Effector memory CD4-positive, alpha-beta T cell (primary cell): ENCODE measurements at regions not wholly inside any gene's neighbourhood (a gene's known extent, or its start where the extent isn't known, plus 50 kb on each side); places are given as distances from the start of the nearest gene placed in this dataset.
"Not testable (repeated sequence)": the region's sequence is repeated elsewhere in the genome, so short reads cannot be mapped to it uniquely, and the experiment has no call there.

Experiments used
- DNase-seq, 3 donors: peaks; one replicate each; pipeline ENCODE4 v3.0.0-alpha.2; 2020
- H3K27ac ChIP-seq: 2 replicates; pipeline ENCODE4 v1.7.0; 2013; ENCODE audit warnings: mild to moderate bottlenecking, low read length, moderate library complexity; ENCODE audit not compliant: insufficient read depth, poor library complexity, severe bottlenecking
- H3K27me3 ChIP-seq: replicated peaks from 2 replicates; pipeline ENCODE4 v1.7.0; 2013; ENCODE audit warnings: mild to moderate bottlenecking, low read length; ENCODE audit not compliant: insufficient read depth, control insufficient read depth, poor library complexity, severe bottlenecking
- H3K36me3 ChIP-seq: 2 replicates; pipeline ENCODE4 v1.7.0; 2013; ENCODE audit warnings: mild to moderate bottlenecking, low read length, moderate library complexity; ENCODE audit not compliant: control insufficient read depth, insufficient read depth
- H3K4me1 ChIP-seq: 2 replicates; pipeline ENCODE4 v1.7.0; 2013; ENCODE audit warnings: low read length, mild to moderate bottlenecking; ENCODE audit not compliant: control insufficient read depth, insufficient read depth, poor library complexity, severe bottlenecking
- H3K4me3 ChIP-seq: 2 replicates; pipeline ENCODE4 v1.7.0; 2013; ENCODE audit warnings: low read length, low read depth, mild to moderate bottlenecking; ENCODE audit not compliant: insufficient read depth, poor library complexity, severe bottlenecking
- H3K9me3 ChIP-seq: 2 replicates; pipeline ENCODE4 v1.7.0; 2013; ENCODE audit warnings: mild to moderate bottlenecking, low read length, moderate library complexity; ENCODE audit not compliant: control insufficient read depth

DNA sequence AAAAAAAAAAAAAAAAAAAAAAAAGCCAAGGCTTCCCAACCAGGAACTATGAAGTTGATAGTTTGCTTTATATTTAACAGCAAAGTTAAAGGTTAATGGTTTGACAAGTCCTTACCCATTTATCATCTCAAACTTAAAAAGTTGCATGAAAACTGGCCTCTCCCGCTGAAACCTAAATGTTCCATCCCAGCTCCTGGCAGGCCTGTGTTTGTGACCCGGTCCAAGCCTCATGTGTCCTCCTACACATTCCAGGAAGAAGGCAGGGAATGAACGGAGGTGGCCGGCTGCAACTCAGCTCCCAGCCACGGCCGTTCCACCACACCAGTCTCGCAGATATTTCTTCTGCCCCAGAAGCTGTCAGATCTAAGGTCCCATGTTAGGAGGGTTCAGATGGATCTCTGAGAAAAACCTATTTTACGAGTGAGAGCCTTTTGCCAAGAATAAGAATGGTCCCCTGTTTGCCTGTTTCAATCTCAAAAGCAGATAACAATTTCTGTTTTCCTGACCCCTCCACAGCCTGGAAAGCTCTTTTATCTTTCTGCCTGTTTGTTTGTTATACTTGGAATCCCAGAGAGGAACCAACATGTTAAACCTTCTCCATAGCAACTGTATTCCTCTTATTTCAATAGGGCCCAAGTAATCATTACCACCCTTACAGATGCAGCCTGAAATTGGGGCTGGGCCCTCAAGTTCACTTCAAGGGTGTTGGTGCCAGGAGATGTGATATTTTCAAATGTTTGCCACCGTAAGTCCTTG lies 56.5 kb downstream of the KCTD12 start:
- H3K9me3 ChIP-seq, result no peaks in the 10 kb centered on the region
- no peaks in the 10 kb centered on the region for H3K36me3 ChIP-seq
- no peak for DNase-seq
- H3K4me3 ChIP-seq, result no peak overlapping the region
- no peaks in the 10 kb centered on the region for H3K4me1 ChIP-seq
- H3K27me3 ChIP-seq, result no peaks in the 10 kb centered on the region
- H3K27ac ChIP-seq, result no peak overlapping the region

DNA sequence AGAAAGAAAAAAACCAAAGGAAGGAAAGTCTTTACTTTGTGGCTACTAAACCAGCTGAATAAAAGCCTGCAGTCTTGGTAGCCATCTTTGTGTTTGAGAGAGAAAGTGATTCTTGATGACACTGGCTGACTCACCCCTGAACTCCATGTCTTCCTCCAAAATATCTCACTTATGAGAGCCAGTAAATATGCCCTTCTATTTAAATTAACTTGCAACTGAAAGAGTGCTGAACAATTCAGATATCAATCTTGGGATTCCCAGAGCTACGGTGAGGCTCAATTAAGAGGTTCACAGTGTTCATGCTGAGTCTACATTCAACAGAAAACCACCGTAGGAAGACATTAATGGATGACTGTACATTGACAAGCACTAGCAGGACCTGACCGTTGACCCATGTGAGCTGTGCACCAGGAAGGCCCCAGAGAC lies 57.9 kb downstream of the KCTD12 start:
- Histone ChIP-seq H3K27me3 (no peaks in the 10 kb centered on the region), H3K4me3 (no peak overlapping the region), H3K27ac (no peak overlapping the region), H3K9me3 (no peaks in the 10 kb centered on the region), H3K4me1 (no peaks in the 10 kb centered on the region), H3K36me3 (no peaks in the 10 kb centered on the region)
- no peak for DNase-seq

DNA sequence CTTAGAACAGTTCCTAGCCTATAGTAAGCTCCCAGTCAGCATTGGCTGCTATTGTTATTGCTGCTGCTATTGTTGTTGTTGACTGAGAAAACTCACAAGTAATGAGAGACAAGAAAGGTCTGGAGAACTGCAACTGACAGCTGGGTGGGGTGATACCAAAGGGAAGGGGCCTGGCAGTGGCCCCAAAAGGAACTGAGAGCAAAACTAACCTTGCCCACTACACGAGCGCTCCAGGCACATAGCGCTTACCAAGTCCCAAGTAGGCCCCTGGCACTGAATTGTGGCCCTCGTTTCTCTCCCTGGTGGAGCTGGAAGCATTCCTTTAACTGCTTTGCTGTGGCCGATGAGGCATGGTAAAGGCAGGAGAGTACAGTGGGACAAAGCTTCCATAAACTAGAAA lies 59.7 kb downstream of the KCTD12 start:
- Histone ChIP-seq H3K36me3 (no peaks in the 10 kb centered on the region), H3K27ac (no peak overlapping the region), H3K4me1 (no peaks in the 10 kb centered on the region), H3K9me3 (no peaks in the 10 kb centered on the region), H3K4me3 (no peak overlapping the region), H3K27me3 (no peaks in the 10 kb centered on the region)
- DNase-seq, result no peak

DNA sequence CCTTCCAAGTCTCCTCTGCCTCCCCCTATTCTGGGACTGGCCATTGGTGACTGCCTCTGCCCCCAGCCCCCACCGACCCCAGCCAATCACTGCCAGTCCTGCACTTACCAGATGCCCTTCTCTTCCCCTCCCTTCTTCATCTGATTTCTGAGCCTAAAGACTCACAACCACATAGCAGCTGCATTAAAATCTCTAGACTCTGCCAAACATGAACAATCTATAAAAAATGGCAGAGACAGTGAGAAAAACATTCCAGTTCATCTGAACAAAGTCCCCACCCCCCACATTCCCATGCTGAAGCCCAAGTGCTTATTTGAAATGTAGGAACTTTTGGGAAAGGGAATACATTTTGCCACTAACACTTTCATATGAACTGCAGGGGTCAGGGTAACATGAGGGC lies 60.8 kb downstream of the KCTD12 start:
- Histone ChIP-seq H3K4me3 (no peak overlapping the region), H3K27me3 (no peaks in the 10 kb centered on the region), H3K27ac (no peak overlapping the region), H3K4me1 (no peaks in the 10 kb centered on the region), H3K9me3 (no peaks in the 10 kb centered on the region), H3K36me3 (no peaks in the 10 kb centered on the region)
- no peak for DNase-seq

DNA sequence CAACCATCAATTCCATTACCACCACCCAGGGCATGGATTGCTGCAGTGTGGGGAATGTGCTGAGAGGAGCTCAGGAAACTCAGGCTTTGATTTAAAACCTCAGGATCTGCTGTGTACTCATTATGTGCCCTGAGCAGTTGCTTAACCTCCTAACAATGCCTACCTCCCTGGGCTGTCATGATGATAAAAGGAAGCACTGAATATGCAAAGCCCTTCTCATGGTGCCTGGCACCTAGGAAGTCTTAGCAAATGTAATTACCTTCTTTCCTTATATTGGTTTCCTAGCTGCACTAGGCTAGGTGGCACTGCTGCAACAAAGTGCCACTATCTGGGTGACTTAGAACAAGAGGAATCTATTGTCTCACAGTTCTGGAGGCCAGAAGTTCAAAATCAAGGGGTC lies 62.2 kb downstream of the KCTD12 start:
- no peak overlapping the region for H3K4me3 ChIP-seq
- no peaks in the 10 kb centered on the region for H3K4me1 ChIP-seq
- DNase-seq, result no peak
- no peaks in the 10 kb centered on the region for H3K27me3 ChIP-seq
- H3K9me3 ChIP-seq, result no peaks in the 10 kb centered on the region
- no peak overlapping the region for H3K27ac ChIP-seq
- H3K36me3 ChIP-seq, result no peaks in the 10 kb centered on the region

DNA sequence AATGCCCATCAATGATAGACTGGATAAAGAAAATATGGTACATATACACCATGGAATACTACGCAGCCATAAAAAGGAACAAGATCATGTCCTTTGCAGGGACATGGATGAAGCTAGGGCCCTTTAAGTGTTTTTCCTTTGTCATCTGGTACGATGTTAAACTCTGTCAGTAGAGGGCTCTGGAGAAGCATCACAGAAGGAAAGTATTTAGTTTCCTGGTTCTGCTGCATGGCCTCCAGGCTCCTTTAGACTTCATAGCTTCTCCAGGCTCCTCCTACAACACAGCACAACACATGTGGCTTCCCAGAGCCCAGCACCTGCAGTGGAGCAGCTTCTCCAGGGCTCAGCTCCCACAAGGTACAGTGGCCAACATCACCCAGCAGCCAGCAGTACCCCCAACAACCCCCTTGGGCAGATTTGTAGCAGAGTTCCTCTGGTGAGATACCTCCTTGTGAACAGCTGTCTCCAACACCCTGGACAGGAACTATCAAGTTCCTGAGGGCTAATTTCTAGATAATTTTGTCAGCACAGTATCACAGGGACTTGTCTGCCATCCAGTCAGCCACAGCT lies 63.4 kb downstream of the KCTD12 start:
- Histone ChIP-seq H3K4me1 (no peaks in the 10 kb centered on the region), H3K36me3 (no peaks in the 10 kb centered on the region), H3K27me3 (no peaks in the 10 kb centered on the region), H3K27ac (no peak overlapping the region), H3K4me3 (no peak overlapping the region), H3K9me3 (no peaks in the 10 kb centered on the region)
- no peak for DNase-seq

DNA sequence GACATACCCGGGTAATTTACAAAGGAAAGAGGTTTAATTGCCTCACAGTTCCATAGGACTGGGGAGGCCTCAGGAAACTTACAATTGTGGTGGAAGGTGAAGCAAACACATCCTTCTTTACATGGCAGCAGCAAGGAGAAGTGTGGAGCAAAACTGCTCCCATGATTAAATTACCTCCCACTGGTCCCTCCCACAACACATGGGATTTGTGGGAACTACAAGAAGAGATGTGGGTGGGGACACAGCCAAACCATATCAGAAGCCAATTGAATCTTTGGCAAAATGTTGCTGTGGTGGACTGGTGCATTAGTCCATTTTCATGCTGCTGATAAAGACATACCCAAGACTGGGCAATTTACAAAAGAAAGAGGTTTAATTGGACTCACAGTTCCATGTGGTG lies 65.0 kb downstream of the KCTD12 start:
- not testable (repeated sequence) for H3K27ac ChIP-seq, DNase-seq, H3K4me1 ChIP-seq, H3K36me3 ChIP-seq, H3K27me3 ChIP-seq, H3K9me3 ChIP-seq, H3K4me3 ChIP-seq

DNA sequence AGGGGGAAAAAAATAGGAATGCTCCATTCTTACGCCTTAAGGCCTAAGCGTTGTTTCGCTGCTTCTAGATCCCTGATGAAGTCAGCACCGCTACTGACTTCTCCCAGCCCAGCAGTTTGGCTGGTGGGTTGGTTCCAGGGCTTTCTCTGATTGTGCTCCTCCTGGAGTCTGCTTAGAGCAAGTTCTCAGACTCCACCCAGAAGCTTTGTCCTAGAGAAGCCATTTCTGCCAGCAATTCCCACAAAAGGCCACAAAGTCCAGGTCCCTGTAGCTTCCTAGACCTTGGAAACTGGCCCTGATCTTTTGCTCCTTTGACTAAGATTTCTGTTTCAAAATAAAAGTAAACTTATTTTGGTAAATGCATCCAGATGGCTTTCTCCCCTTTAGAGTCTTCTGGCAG lies 65.4 kb downstream of the KCTD12 start:
- H3K27me3 ChIP-seq, result peaks cover under 1% of the 10 kb centered on the region
- no peaks in the 10 kb centered on the region for H3K9me3 ChIP-seq
- H3K4me1 ChIP-seq, result no peaks in the 10 kb centered on the region
- DNase-seq, result no peak
- no peak overlapping the region for H3K27ac ChIP-seq
- no peak overlapping the region for H3K4me3 ChIP-seq
- no peaks in the 10 kb centered on the region for H3K36me3 ChIP-seq

DNA sequence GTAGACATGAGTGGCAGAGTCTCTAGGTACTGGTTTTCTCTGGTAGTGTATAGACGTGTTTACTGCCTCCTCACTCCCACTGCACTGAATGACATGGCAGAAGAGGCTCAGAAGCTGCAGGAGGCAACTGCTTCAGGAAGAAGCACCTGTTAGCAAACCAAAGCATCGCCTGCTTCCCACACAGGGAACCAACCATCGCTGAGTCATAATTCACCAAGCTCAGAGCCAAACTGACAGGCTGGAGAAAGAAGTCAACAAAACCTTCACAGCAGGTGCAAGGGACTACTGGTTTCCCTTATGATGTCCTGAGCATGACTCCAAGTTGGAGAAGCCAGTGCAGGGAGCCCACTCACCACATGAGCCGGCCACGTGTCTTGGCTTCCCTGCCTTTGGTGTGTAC lies 69.8 kb downstream of the KCTD12 start:
- no peak overlapping the region for H3K4me3 ChIP-seq
- H3K36me3 ChIP-seq, result no peaks in the 10 kb centered on the region
- no peaks in the 10 kb centered on the region for H3K9me3 ChIP-seq
- no peaks in the 10 kb centered on the region for H3K4me1 ChIP-seq
- no peak for DNase-seq
- H3K27me3 ChIP-seq, result peaks cover 3% of the 10 kb centered on the region
- no peak overlapping the region for H3K27ac ChIP-seq

DNA sequence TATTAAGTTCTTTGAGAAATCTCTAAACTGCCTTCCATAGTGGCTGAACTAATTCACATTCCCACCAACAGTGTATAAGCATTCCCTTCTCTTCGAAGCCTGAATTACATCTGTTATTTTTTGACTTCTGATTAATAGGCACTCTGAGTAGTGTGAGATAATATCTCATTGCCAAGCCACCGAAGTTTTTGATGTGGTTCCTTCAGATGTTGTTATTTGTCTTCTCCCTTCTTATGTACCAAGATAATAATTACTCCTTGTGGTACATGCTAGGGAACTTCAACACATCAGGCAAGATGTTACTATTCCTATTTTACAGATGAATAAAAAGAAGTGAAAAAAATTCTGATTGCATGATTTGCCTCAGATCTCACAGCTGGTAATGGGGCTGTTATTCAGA lies 70.9 kb downstream of the KCTD12 start:
- DNase-seq, result no peak
- Histone ChIP-seq H3K4me3 (no peak overlapping the region), H3K27ac (no peak overlapping the region), H3K36me3 (no peaks in the 10 kb centered on the region), H3K27me3 (peaks cover 3% of the 10 kb centered on the region), H3K9me3 (no peaks in the 10 kb centered on the region), H3K4me1 (no peaks in the 10 kb centered on the region)
